ENCODE measurements at regions not wholly inside any gene's neighbourhood (a gene's known extent, or its start where the extent isn't known, plus 50 kb on each side); places are given as distances from the start of the nearest gene placed in this dataset.

DNA sequence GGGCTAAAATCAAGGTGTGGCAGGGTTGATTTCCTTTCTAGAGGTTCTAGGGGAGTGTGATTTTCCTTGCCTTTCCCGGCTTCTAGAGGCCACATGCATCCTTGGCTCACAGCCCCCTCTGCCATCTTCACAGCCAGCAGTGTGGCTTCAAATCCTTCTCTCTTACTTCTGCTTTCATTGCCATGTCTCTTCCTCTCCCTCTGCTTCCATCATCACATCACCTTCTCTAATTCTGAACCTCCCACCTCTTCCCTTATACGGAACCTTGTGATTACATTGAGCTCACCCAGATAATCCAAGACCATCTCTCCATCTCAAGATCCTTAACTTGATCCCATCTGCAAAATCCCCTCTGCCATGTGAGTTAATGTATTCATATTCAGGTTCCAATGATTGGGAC, 56.2 kb upstream of the RMDN2 start:
- no peak for DNase-seq

DNA sequence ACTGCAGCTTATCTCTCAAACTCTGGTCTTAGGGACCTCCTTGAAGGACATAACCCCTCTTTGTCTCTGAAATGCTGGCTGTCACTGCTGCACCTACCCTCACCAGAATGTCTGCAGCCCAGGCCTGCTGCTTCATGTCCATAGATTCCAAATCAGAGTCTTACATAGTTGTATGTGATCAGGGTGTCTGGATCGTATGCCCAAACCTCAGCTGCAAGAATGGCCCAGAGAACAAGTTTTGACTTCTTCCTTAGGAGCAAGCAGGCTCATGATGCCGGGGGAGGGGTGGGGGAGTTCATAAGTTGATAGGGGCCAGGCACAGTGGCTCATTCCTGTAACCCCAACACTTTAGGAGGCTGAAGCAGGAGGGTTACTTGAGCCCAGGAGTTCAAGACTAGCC, 55.8 kb upstream of the RMDN2 start:
- DNase-seq = no peak

DNA sequence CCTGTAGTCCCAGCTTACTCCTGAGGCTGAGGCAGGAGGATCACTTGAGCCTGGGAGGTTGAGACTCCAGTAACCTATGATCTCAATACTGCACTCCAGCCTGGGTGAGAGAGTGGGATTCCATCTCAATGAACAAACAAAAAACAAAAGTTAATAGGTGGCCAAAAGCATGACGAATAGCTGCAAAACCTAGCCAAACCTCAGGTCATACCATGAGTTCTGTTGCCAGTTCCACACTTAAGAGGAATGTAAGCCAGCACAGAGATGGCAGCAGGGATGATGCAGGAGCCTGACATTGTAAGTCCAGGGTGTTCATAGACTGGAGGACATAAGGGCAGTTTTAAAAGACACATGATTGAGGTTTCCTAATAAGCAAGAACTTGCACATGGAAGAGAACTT, 55.3 kb upstream of the RMDN2 start:
- no peak for DNase-seq

DNA sequence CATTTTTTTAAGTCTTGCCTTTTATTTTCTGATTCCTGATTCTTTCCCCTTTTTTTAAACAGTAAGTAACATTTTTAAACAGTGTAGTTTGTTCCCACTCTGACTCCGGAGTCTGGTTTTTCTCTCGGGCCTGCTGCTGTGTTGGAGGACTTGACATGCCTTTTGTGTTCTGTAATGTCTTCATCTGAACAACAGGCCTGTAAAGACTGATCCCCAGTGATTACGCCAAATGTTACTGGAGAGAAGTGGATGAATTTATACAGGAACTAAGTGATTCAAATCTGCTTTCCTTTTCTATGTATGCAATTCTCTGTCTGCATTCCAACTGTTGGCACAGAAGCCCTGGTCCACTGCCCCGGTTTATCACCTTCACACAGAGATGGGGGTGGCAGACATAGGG, 54.3 kb upstream of the RMDN2 start:
- no peak for DNase-seq

DNA sequence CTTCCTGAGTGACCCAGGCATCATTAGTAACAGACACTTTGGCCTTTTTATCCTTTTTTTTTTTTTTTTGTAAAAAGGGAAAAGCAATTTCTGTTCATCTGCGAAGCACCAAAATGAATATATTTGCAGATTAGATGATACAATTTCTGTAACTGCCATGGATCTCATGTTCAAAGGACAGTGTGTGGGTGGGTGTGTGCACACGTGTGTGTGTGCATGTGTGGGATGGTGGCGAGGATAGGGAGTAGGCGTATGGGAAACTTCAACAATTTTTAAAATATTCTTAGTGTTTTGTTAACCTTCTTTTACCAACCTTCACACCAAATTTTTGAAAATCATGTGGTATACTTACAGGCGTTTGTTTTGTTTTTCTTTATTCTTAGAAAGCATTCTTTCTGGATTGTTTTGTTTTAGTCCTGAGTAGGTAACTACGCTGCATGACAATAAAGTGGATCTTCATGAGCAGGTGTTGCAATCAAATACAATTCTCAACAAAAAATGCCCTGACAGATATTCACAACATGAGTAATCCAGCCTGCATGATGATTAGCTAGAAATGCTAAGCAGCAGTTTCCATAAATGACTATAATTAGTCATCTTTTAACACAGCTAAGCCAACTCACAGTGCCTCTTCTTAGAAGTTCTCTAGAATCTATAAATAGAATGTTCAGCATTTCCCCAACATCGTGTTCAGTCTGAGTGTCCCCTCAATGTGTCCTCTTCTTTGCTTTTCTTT, 53.5 kb upstream of the RMDN2 start:
- DNase-seq = no peak

GRCh38 chr2:37872192-37872750, 52.8 kb upstream of the RMDN2 start:
- no peak for DNase-seq

DNA sequence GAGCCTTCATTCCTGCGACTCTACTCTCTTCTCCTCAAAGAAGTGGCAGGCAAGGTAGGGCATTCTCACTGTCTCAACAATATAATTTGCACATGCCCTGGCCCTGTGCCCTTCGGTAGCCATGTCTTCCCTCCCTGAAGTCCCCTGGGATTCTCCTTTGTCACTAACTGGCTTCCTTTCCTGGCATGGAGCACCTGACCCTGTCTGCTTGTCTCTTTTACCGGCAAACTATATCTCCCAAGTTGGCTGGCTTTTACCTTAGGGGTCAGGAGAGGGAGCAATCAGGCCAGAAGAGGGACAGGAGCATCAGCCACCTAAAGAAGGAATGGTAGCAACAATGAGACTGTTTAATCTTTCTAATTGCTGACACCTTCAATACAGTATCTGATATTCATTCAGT, 51.9 kb upstream of the RMDN2 start:
- DNase-seq = no peak

DNA sequence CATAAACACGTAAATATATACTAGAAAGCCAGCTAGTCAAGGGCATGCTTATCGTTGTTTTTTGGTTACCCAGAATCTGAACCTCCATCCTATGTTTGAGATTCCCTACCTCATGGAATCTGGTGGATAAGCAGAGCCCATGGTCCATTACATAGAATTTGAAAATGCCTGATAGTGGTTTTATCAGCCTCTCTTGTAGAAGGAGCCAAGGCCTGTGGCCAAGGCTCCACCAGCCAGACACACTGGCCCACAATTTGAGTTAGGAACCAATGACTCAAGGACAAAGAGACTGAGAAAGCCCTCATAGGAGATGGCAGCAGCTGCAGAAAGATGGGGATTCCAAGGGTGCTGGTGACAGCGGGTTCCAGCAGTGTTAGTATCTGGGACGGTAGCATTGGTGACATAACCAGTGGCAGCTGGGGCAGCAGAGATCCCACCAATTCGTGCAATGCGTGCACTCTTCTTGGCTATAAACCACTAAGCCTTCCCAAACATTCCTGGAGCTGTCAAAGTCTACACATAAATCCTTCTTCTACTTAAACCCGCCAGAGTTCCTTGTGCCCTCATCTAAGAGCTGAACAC, 51.2 kb upstream of the RMDN2 start:
- DNase-seq = no peak

DNA sequence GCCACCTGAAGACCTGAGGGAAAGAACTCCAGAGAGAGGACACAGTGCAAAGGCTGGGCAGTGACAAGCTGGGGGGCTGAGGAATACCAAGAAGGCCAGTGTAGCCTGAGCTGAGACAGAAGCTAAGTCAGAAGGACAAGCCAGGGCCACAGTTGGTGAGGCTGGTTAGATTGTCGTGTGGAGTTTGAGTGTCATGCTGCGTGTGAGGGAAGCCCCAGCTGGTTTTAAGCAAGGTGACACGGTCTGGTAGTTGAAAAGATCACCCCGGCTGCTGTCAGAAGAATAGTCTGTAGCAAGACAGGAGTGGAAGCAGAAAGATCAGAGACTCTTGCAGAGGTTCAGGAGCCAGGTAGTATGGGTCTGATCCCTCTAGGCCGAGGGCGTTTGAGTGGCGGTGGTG, 50.6 kb upstream of the RMDN2 start:
- DNase-seq = no peak
